Stimulated activated naive CD8-positive, alpha-beta T cell treated with anti-CD3 and anti-CD28 coated beads, Interleukin-15, Interleukin-2, amounts not matched to agents 100 ng/mL and 50 ng/mL, for 24 hours (primary cell): ENCODE measurements at regions not wholly inside any gene's neighbourhood (a gene's known extent, or its start where the extent isn't known, plus 50 kb on each side); places are given as distances from the start of the nearest gene placed in this dataset.
"Not testable (repeated sequence)": the region's sequence is repeated elsewhere in the genome, so short reads cannot be mapped to it uniquely, and the experiment has no call there.

ENCODE experiments used
- H3K27ac Mint-ChIP-seq: one replicate; pipeline ENCODE4 v1.8.0; 2021; ENCODE audit warnings: mild to moderate bottlenecking, mixed read lengths
- H3K27me3 Mint-ChIP-seq: one replicate; pipeline ENCODE4 v1.8.0; 2021; ENCODE audit warnings: mixed read lengths
- H3K36me3 Mint-ChIP-seq: one replicate; pipeline ENCODE4 v1.8.0; 2021; ENCODE audit warnings: low read depth, mixed read lengths
- H3K4me1 Mint-ChIP-seq: one replicate; pipeline ENCODE4 v1.8.0; 2021; ENCODE audit warnings: low read depth, mixed read lengths
- H3K4me3 Mint-ChIP-seq: one replicate; pipeline ENCODE4 v1.8.0; 2021; ENCODE audit warnings: mild to moderate bottlenecking, mixed read lengths
- H3K9me3 Mint-ChIP-seq: one replicate; pipeline ENCODE4 v1.8.0; 2021; ENCODE audit warnings: mixed read lengths

GRCh38 chr1:101185421-101185820 lies 51.4 kb upstream of the S1PR1 start:
- H3K27me3 Mint-ChIP-seq = no peaks in the 10 kb centered on the region
- peaks cover 68% of the 10 kb centered on the region for H3K4me1 Mint-ChIP-seq
- no peak overlapping the region for H3K4me3 Mint-ChIP-seq
- H3K27ac Mint-ChIP-seq = no peak overlapping the region
- no peaks in the 10 kb centered on the region for H3K9me3 Mint-ChIP-seq
- no peaks in the 10 kb centered on the region for H3K36me3 Mint-ChIP-seq

- no peaks in the 10 kb centered on the region for H3K9me3 Mint-ChIP-seq
- H3K4me1 Mint-ChIP-seq = peaks cover 82% of the 10 kb centered on the region
- H3K27ac Mint-ChIP-seq = no peak overlapping the region
- no peaks in the 10 kb centered on the region for H3K27me3 Mint-ChIP-seq
- H3K36me3 Mint-ChIP-seq = peaks cover 4% of the 10 kb centered on the region
- peak overlapping the region; percentile 33 for H3K4me3 Mint-ChIP-seq
These were observed 53.5 kb upstream of the S1PR1 start for GRCh38 chr1:101183388-101183699.

GRCh38 chr1:101182627-101183387 lies 54.0 kb upstream of the S1PR1 start:
- Mint-ChIP-seq H3K36me3 (peaks cover 4% of the 10 kb centered on the region), H3K27ac (peak overlapping the region; percentile 70), H3K4me3 (peak overlapping the region; percentile 33), H3K4me1 (peaks cover 83% of the 10 kb centered on the region), H3K9me3 (no peaks in the 10 kb centered on the region), H3K27me3 (no peaks in the 10 kb centered on the region)

- peaks cover 85% of the 10 kb centered on the region for H3K4me1 Mint-ChIP-seq
- no peaks in the 10 kb centered on the region for H3K27me3 Mint-ChIP-seq
- H3K9me3 Mint-ChIP-seq = no peaks in the 10 kb centered on the region
- peak overlapping the region; percentile 70 for H3K27ac Mint-ChIP-seq
- peaks cover 4% of the 10 kb centered on the region for H3K36me3 Mint-ChIP-seq
- no peak overlapping the region for H3K4me3 Mint-ChIP-seq
These were observed 54.9 kb upstream of the S1PR1 start for GRCh38 chr1:101181930-101182329.

GRCh38 chr1:101178688-101179491 lies 57.9 kb upstream of the S1PR1 start:
- no peaks in the 10 kb centered on the region for H3K27me3 Mint-ChIP-seq
- H3K36me3 Mint-ChIP-seq = peaks cover 4% of the 10 kb centered on the region
- peak overlapping the region; percentile 99 for H3K27ac Mint-ChIP-seq
- peaks cover under 1% of the 10 kb centered on the region for H3K9me3 Mint-ChIP-seq
- peaks cover 96% of the 10 kb centered on the region for H3K4me1 Mint-ChIP-seq
- H3K4me3 Mint-ChIP-seq = peak overlapping the region; percentile 86

- H3K27me3 Mint-ChIP-seq = no peaks in the 10 kb centered on the region
- peak overlapping the region; percentile 99 for H3K27ac Mint-ChIP-seq
- H3K36me3 Mint-ChIP-seq = peaks cover 4% of the 10 kb centered on the region
- peak overlapping the region; percentile 86 for H3K4me3 Mint-ChIP-seq
- H3K4me1 Mint-ChIP-seq = peaks cover 96% of the 10 kb centered on the region
- H3K9me3 Mint-ChIP-seq = peaks cover 7% of the 10 kb centered on the region
These were observed 58.5 kb upstream of the S1PR1 start for GRCh38 chr1:101178341-101178687.

GRCh38 chr1:101175886-101176285 lies 60.9 kb upstream of the S1PR1 start:
- Mint-ChIP-seq H3K36me3 (peaks cover 4% of the 10 kb centered on the region), H3K9me3 (peaks cover 8% of the 10 kb centered on the region), H3K27ac (peak overlapping the region; percentile 66), H3K4me3 (no peak overlapping the region), H3K27me3 (no peaks in the 10 kb centered on the region), H3K4me1 (peaks cover 76% of the 10 kb centered on the region)

- peaks cover 4% of the 10 kb centered on the region for H3K36me3 Mint-ChIP-seq
- no peak overlapping the region for H3K4me3 Mint-ChIP-seq
- H3K9me3 Mint-ChIP-seq = peaks cover 8% of the 10 kb centered on the region
- peaks cover 72% of the 10 kb centered on the region for H3K4me1 Mint-ChIP-seq
- H3K27me3 Mint-ChIP-seq = no peaks in the 10 kb centered on the region
- H3K27ac Mint-ChIP-seq = peak overlapping the region; percentile 66
These were observed 61.4 kb upstream of the S1PR1 start for GRCh38 chr1:101175466-101175865.

GRCh38 chr1:101174722-101175121 lies 62.1 kb upstream of the S1PR1 start:
- H3K27me3 Mint-ChIP-seq = no peaks in the 10 kb centered on the region
- H3K27ac Mint-ChIP-seq = peak overlapping the region; percentile 74
- H3K4me3 Mint-ChIP-seq = no peak overlapping the region
- H3K9me3 Mint-ChIP-seq = peaks cover 8% of the 10 kb centered on the region
- peaks cover 65% of the 10 kb centered on the region for H3K4me1 Mint-ChIP-seq
- peaks cover under 1% of the 10 kb centered on the region for H3K36me3 Mint-ChIP-seq

GRCh38 chr1:101174298-101174697 lies 62.5 kb upstream of the S1PR1 start:
- not testable (repeated sequence) for H3K4me3 Mint-ChIP-seq, H3K27me3 Mint-ChIP-seq, H3K9me3 Mint-ChIP-seq, H3K36me3 Mint-ChIP-seq
- Mint-ChIP-seq H3K27ac (peak overlapping the region; percentile 69), H3K4me1 (peaks cover 61% of the 10 kb centered on the region)

GRCh38 chr1:101170506-101171050 lies 66.2 kb upstream of the S1PR1 start:
- no peaks in the 10 kb centered on the region for H3K36me3 Mint-ChIP-seq
- H3K4me1 Mint-ChIP-seq = peaks cover 57% of the 10 kb centered on the region
- H3K4me3 Mint-ChIP-seq = no peak overlapping the region
- H3K27me3 Mint-ChIP-seq = no peaks in the 10 kb centered on the region
- no peak overlapping the region for H3K27ac Mint-ChIP-seq
- peaks cover 8% of the 10 kb centered on the region for H3K9me3 Mint-ChIP-seq

- peaks cover 3% of the 10 kb centered on the region for H3K36me3 Mint-ChIP-seq
These were observed 68.9 kb upstream of the S1PR1 start for GRCh38 chr1:101167891-101168290.

GRCh38 chr1:101166583-101167120 lies 70.2 kb upstream of the S1PR1 start:
- Mint-ChIP-seq H3K9me3 (no peaks in the 10 kb centered on the region), H3K27me3 (no peaks in the 10 kb centered on the region), H3K4me3 (no peak overlapping the region), H3K27ac (peak overlapping the region; percentile 40), H3K36me3 (peaks cover 3% of the 10 kb centered on the region), H3K4me1 (peaks cover 50% of the 10 kb centered on the region)

More at GRCh38 chr1:101167891-101168290, 68.9 kb upstream of the S1PR1 start:
- H3K4me1 Mint-ChIP-seq = peaks cover 50% of the 10 kb centered on the region
- peak overlapping the region; percentile 82 for H3K27ac Mint-ChIP-seq
- no peak overlapping the region for H3K4me3 Mint-ChIP-seq
- H3K9me3 Mint-ChIP-seq = no peaks in the 10 kb centered on the region
- no peaks in the 10 kb centered on the region for H3K27me3 Mint-ChIP-seq

GRCh38 chr1:101165954-101166353 lies 70.9 kb upstream of the S1PR1 start:
- Mint-ChIP-seq H3K27ac (peak overlapping the region; percentile 46), H3K4me3 (no peak overlapping the region), H3K9me3 (peaks cover 3% of the 10 kb centered on the region), H3K4me1 (peaks cover 50% of the 10 kb centered on the region), H3K36me3 (peaks cover 3% of the 10 kb centered on the region), H3K27me3 (no peaks in the 10 kb centered on the region)

- Mint-ChIP-seq H3K9me3 (peaks cover 4% of the 10 kb centered on the region), H3K4me1 (peaks cover 50% of the 10 kb centered on the region), H3K4me3 (no peak overlapping the region), H3K27ac (no peak overlapping the region), H3K36me3 (peaks cover 3% of the 10 kb centered on the region), H3K27me3 (no peaks in the 10 kb centered on the region)
These were observed 71.3 kb upstream of the S1PR1 start for GRCh38 chr1:101165532-101165931.
